HG03521 (cell line): ENCODE measurements at regions not wholly inside any gene's neighbourhood (a gene's known extent, or its start where the extent isn't known, plus 50 kb on each side); places are given as distances from the start of the nearest gene placed in this dataset.

Experiments used
- ATAC-seq: cut with Tn5 transposase; IDR thresholded peaks from one replicate; pipeline ENCODE4 v1.9.1; 2021; ENCODE audit warnings: mild to moderate bottlenecking, moderate library complexity; ENCODE audit not compliant: unreplicated experiment

DNA sequence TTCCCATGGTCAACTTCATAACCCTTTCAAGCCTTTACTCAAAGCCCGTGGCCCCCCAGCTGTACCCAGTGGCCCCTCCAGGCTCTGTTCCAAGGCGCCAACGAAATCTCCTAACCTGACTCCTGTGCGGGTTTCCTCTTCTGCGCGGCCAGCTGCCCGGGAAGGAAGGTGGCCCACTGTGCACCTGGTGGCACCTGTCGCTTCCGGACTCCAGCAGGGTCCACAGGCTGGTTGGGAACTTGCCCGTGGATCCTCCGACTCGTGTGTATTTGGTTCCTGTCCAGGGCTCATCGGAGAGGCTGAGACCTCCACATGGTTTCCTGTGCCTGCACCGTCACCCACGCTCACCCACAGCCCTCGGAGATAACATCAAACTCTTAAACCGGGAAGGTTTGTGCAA, 335.4 kb downstream of the BRD1 start:
- no peak for ATAC-seq

DNA sequence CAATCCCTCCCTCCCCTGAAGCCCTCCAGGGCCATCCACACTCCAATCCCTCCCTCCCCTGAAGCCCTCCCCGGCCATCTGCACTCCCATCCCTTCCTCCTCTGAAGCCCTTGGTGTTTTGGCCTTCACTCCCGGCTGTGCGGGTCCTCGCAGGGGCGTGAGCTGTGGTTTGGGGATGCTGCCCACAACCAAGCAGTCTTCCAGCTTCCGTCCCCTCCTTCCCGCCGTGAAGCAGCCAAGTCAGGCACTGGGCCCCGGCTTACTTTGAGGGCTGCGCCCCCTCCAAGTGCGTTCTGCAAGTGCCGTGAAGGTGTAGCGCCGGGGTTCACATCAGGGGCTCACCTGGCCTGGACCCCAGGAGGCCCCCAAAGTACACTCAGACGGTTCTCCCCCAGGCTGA, 335.9 kb downstream of the BRD1 start:
- ATAC-seq, result no peak

DNA sequence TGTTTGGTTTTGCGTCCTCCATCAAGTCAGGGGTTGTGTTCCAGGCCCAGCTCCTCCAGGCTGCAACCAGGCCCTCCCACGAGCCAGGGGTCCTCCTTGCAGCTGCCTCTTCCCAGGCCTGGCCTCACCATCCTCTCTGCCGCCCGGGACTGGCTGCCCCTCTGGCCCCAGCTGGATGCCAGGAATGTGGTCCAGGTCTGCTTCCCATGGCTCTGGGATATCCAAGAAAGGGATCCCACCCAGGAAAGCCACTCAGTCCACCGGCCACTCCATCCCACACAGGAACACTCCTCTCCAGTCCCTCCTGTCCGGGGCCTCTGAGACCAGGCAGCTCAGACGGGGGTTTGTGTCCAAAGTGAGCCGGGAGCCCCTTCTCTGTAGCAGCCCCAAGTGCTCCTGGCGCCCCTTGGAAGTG, 336.4 kb downstream of the BRD1 start:
- no peak for ATAC-seq

DNA sequence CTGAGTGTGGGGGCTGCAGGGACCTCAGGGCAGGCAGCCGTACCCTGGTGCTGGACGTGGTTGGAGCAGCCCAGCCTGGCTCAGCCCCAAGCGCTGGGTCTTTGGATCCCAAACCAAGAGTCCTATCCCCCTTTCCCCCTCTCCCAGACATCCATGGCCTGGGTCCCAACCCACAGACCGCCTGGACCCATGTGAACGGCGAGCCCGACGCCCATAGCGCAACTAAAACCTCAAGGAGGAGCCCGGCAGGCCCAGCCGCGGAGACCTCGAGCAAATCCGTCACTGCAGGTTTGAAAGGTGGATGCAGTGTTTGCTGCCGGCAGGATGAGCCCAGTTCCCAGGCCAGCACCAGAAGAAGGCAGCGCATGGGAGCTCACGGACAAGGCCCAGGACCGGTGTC, 337.0 kb downstream of the BRD1 start:
- ATAC-seq, result no peak

DNA sequence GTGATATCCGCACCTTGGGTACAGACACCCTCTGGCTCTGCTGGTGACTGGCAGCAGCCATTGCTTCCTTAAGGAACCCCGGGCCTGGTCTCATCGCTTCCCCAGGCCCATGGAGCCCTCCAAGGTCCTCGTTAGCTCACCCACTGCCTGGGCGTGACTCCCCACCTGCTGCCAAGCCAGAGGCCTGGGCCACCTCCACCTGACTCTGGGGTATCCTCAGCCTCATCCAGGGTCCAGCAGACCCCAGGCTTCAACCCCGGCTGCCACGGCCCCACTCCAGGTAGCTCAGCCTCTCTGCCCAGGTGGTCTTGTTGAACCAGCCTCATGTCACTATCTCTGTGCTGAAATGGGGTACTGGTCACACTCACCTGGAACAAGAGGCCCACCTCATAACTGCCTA, 337.9 kb downstream of the BRD1 start:
- ATAC-seq, result no peak

DNA sequence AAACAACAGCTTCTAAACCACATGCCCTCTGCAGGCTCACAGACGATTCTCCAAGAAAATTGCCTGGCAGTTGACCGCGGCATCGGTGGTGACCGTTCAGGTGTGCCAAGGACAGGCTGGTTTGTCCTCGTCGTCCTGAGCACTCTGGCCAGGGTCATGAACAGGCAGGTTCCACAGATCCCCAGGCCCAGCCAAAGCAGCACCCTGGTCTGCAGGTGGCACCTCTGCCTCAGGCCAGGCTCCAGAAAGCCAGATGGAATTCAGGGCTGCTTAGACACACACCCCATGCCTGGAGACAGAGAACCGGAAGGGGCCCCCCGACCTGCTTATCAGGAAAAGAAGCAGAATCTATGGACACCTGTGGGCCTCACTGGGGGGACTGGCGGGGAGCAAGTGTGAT, 338.7 kb downstream of the BRD1 start:
- ATAC-seq, result no peak

DNA sequence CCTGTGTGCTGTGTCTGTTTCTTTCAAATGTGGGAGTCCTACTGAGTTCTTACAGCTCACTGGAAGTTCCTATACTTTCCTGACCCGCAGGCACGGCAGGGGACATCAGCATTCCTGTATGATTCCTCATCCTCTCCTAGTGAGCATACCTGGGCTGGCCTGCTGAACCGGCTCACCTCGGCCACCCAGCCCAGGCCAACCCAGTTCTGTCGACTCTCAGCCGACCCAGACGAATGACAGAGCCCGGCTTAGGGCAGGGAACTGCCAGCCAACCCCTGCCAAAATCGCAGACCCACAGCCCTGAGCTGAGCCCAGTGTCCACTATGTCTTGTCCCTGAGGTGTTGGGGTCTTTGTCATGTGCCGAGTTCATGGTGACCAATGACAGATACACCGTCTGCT, 339.7 kb downstream of the BRD1 start:
- no peak for ATAC-seq

DNA sequence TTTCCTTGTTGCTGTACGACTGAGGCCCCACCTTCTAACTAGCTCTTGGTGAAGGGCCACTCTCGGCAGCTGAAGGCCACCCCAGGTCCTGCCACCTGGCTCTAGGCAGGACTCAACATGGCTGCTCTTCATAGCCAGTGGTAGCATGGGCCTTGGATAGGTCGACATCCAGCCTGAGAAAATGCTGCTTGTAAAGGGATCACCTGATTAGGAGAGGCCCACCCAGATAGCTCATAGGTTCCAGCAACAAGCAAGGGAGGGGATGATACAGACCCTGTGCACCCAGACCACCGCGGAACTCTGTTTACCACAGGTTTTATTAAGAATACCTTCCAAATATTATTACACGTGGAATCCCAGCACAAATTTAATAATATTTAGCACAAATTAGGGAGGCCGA, 341.4 kb downstream of the BRD1 start:
- ATAC-seq, result no peak

DNA sequence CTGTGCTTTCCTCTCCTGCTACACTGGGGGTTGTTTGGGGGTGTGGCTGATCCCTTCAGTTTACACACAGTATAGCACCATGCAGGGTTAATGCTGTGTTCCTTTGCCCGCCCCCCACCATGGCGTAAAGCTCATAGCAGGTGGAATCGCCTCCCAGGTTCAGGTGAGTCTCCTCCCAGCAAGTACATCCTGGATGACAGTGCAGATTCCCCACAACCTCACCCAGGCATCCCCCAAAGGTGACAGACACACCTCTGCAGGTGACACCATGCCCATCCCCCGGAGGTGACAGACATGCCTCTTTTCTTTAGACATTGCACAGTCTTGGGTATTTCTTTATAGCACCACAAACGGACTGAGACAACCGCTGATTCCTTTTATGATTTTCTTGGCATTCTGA, 343.7 kb downstream of the BRD1 start:
- ATAC-seq, result no peak

DNA sequence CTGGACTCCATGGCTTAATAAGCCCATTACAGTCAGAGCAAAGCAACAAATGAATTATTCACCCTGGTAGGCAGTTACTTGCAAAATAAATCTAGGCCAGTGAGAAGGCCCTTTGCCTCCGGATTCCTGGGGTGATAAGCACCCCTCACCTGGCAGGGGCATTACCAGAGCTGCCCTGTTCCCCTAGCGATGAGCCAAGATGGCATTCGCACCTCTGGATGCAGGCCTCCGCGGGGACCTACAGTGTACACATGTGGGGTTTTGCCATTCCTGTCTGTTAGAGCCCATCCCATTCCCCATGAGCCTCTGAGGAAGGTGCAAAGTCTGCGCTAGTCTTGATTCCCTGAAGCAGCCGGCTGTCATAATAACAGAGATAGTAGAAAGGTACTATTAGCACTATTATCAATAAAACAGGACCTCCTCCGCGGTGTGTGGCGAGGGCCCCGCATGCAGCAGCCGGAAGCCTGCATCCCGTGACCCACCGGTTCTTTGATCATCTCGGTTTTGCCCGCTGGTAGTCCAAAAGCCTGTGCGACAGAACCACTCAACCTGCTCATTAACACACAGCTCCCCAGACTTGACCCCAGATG, 344.3 kb downstream of the BRD1 start:
- no peak for ATAC-seq

DNA sequence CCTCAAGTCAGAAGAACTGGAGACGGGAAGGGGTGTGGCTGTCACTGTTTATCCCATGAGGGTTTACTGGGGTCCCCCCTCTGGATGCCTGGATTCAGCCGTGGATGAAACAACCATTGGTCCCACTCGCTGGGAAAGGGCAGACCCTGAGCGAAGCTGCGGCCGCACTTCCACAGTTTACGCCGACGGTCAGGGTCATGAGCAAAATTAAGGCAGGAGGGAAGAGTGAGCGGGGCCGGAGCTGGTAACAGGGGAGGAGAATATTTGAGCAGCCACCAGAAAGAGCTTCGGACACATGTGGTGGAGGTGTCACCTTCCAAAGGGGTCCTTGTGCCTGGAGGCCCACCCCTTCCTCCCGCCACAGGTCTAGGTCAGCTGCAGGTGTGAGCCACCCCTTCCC, 344.9 kb downstream of the BRD1 start:
- no peak for ATAC-seq

DNA sequence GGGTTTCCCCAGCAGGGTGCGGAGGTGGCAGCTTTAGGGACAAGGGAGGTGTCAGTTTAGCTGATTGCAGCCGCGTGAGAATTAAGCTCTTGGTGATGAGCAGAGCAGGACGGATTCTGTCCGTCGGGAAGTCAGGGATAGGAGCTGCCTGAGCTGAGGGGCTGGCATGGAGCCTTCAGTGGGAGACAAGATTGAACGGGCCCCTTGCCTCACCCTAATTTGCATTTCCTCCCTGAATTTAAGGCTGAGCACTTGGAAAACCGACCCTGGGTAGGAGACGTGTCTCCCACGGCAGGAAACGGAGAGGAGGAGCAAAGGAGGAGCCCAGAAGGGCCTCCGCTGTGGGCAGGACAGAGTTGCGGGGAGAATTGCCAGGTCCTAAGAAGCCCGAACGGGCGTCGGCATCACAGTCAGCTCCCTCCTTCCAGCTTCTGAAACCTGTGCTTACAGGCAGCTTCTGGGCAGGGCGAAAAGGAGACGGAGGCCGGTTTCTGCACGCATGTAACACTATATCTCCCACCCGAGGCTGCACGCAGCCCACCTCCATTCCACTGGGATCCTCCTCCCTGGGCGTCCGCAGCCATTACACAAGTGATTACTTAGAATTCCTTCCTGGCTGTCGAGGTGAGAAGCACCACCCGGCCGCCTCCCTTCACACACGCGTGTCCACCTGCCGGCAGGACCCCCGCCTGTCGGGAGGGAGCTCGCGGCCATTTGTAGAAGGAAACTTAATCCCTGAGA, 345.8 kb downstream of the BRD1 start:
- ATAC-seq, result no peak

DNA sequence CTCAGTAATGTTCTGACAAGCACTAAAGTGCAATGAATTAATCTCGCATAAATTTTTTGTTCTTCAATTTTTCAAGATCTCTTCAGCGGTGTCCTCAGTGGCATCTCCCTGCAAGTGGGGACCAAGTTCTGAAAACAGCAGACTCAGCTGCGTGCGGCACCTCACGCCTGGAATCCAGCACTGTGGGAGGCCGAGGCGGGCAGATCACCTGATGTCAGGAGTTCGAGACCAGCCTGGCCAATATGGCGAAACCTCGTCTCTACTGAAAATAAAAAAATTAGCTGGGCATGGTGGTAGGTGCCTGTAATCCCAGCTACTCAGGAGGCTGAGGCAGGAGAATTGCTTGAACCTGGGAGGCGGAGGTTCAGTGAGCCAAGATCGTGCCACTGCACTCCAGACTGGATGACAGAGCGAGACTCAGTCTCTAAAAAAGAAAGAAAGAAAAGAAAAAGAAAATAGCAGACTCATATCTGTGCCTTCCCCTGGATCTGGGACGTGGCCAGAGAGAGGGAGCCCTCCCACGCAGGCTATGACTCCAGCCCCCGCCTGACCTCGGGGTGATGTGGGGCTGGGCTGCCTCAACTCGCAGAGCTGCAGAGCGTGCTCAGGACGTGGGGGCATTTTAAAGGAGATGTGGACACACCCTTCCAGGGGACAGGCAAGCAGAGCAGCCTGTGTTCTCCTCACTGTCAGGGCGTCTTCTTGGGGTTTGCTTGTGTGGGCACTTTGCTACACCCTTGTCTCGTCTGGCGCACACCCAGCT, 346.6 kb downstream of the BRD1 start:
- no peak for ATAC-seq

DNA sequence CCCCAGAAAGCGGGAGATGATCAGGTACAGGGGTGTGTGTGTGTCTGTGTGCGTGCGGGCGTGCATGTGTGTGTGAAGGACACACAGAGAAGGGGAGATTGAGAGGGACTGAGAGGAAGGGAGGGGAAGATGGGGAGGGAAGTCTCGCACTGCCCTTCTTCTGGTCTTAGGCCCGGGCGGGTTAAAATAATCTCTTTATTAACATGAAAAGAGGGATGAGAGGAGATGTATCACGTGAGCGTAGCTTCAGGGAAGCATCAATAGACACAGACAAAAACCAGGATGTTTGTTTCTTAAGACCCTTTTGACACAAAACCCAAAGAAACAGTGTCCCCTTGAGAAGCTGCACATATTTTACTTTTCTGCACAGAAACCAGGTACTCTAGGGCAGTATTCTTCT, 347.3 kb downstream of the BRD1 start:
- ATAC-seq, result no peak

DNA sequence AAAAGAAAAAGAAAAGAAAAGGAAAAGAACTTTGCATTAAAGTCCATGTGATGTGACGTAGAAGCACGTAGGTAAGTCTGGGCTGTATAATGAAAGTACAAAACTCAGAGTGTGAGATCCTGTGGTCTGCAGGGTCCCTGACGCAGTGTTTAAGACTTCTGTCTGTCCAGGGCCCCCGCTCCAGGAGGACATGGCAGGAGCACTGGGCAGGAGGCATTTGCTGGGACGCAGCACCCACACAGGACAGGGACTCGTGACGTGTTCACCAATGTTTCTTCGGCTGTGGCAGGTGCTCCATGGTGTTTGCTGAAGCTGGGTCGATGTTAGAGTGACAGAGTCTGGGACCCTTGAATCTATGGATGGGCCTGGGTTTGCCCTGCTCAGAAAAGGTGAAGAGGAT, 348.1 kb downstream of the BRD1 start:
- no peak for ATAC-seq

DNA sequence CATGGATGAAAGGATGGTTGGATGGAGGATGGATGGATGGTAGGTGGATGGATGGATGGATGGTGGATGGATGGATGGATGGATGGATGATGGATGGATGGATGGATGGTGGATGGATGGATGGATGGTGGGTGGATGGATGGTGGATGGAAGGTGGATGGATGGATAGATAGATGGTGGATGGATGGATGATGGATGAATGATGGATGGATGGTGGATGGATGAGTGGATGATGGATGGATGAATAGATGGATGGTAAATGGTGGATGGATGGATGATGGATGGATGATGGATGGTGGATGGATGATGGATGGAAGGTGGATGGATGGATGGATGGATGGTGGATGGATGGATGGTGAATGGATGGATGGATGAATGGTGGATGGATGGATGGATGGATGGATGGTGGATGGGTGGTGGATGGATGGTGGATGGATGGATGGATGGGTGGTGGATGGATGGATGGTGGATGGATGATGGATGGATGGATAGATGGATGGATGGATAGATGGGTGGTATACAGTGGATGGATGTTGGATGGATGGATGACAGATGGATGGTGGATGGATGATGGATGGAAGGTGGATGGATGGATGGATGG, 350.8 kb downstream of the BRD1 start:
- ATAC-seq, result no peak

DNA sequence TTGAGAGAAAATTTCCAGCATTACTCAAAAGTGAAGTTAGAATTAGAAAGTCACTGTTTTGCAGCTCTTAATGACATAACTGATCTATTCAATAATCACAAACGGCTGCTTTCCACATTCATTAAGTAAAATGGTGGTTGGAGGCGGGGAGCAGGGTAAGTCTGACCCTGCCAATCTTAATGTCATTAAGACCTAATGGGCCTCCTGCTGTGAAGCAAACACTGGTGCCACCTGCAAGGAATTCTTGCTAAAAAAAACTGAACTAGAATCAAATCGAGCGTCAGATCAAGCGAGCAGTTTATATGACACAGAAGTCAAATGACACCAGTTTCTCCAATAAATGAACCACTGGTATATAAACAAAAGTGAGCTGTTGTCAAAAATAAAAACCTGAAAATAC, 351.5 kb downstream of the BRD1 start:
- ATAC-seq, result no peak

DNA sequence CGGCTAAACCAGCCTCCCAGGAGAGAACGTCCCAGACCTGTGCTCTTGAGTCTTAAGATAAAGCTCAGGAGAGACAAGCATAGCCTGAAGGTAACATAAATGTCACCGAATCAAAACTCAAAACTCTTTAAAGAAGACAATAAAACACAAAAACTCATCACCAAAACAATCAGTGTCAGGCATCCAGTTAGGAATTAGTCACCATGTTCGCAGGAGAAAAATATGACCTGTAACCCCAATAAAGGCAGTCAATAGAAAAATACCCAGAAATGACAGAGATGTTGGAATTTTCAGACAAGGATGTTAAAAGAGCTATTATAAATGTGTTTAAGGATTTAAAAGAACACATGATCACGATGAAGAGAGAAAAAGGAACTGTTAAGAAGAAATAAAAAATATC, 352.4 kb downstream of the BRD1 start:
- no peak for ATAC-seq

DNA sequence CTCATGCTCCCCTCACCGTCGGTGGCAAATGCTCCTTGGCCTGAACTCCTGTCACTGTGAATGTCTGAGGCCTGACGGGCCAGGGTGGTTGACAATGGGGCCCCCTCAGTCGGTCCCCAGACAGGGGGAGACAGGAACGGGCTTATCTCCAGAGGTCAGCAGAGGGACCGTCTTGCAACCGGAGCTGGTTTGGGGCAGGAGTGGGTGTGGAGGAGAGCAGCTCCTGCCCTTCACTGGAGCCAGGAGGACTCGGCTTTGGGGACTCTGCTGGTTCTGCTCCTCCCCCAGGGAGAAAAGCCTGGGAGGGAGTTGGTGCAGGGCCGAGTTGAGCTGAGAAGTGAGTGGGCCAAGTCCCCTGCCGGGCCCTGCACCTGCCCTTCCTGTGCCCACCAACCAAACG, 354.4 kb downstream of the BRD1 start:
- ATAC-seq, result no peak

DNA sequence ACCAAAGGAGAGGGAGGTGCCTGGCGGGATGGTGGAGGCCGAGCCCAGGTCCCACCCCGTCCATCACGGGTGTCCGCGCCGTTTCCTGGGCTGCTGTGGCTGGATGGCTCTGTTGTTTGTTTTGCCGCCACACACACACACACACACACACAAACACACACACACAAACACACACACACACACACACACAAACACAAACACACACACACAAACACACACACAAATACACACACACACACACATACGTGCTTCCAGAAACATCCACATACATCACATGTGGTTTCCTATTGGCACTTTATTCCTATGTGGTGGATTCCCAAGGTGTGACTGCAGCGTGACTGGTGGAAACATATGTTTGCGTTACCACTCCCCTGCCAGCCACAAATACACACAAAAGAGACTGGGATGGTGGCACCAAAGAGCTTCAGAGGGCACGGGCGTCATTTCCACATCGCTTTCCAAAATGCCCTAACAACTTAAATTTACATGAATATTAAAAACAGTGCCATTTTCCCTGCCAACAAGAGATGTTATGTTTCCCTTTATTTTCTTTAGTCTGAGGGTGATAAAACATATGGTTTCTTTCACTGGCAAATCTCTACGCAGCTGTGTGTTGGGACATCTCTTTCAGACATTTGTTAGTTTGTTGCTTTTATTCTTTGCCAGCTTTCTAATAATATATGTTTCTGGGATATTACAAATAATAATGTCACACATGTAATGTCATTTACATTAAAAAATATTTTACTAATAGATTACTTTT, 356.8 kb downstream of the BRD1 start:
- ATAC-seq, result no peak
